Keratinocyte (primary cell): ENCODE measurements at regions not wholly inside any gene's neighbourhood (a gene's known extent, or its start where the extent isn't known, plus 50 kb on each side); places are given as distances from the start of the nearest gene placed in this dataset.

ENCODE experiments used
- CTCF ChIP-seq, 3 experiments: IDR thresholded peaks in 1 of 3; conservative IDR thresholded peaks in 1 of 3; optimal IDR thresholded peaks in 1 of 3; 2 replicates in 2 of 3; 3 replicates in 1 of 3; pipeline versions ENCODE3 to v1.5.1; 2011; ENCODE audit warnings: low read length in 3 of 3, mild to moderate bottlenecking in 3 of 3, moderate library complexity in 2 of 3, control low read depth in 1 of 3, inconsistent platforms in 1 of 3; ENCODE audit not compliant: insufficient read depth in 2 of 3; ENCODE audit errors: extremely low read depth in 1 of 3
- EZH2 ChIP-seq: IDR thresholded peaks from one replicate; pipeline ENCODE4 v1.6.1; 2012; ENCODE audit warnings: inconsistent platforms, mild to moderate bottlenecking, low read length, moderate library complexity

DNA sequence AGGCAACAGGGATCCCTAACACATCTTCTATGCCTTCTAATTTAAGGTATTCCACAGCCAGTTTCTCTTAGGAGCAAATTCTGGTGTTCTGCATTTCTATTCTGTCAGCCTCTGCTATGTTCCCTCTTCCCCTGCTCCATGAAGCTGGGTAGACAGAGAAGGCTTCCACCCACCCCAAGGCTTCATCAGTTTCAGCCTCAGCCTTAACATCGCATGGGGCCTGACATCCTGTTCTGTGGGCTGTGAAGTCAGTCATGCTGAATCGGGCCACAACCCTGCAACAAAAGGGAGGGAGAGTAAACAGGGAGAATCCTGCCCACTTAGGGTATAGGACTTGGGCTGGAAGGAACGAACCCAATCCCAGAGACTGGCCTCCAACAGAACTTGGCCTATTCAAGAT is 70.6 kb upstream of the PPM1B start:
- TF ChIP-seq CTCF (optimal IDR thresholded peaks at IDR 0.05 in 1 of 3, IDR thresholded peaks at IDR 0.05 in 1 of 3, conservative IDR thresholded peaks at IDR 0.05 in 1 of 3; ENCODE audit: extremely low read depth in 1 of 3, insufficient read depth in 2 of 3, low read length in 3 of 3) (no peak), EZH2 (no peak)
